Endothelial cell of umbilical vein (primary cell): ENCODE measurements at regions not wholly inside any gene's neighbourhood (a gene's known extent, or its start where the extent isn't known, plus 50 kb on each side); places are given as distances from the start of the nearest gene placed in this dataset.

Source experiments
- BruUV-seq: library from RNA; stranded (reverse); fragments of 400-500 nt; replicated peaks from 2 replicates; lab custom pipeline; 2021; lab: Mats Ljungman, UMichigan
- CTCF ChIA-PET: fragments of 300-600, 350-600 bp; sonication (Branson Sonifier 250); formaldehyde crosslinking; loops from one replicate; lab custom pipeline; 2021; ENCODE audit warnings: antibody characterized with exemption, inconsistent platforms; lab: Charles Lee
- POLR2A ChIA-PET: fragments of 300-600, 350-600 bp; sonication (Branson Sonifier 250); formaldehyde crosslinking; loops from one replicate; lab custom pipeline; 2021; ENCODE audit warnings: antibody characterized with exemption, inconsistent platforms; lab: Charles Lee
- DNase-seq: peaks from one replicate; pipeline ENCODE4 v3.0.0-alpha.2; 2011; ENCODE audit warnings: low read depth, low spot score
- FAIRE-seq: peaks from 2 replicates; lab custom pipeline; 2011; peaks lifted over from hg19 to GRCh38; lab: Jason Lieb, UNC
- H2AFZ ChIP-seq: 2 replicates; pipeline ENCODE4 v1.6.0; 2012; ENCODE audit warnings: low read depth, low read length, control low read depth, inconsistent platforms
- H3K27ac ChIP-seq: 2 replicates; pipeline ENCODE4 v1.5.1; 2011; ENCODE audit warnings: low read depth, mild to moderate bottlenecking, control low read depth, low read length, moderate library complexity; ENCODE audit not compliant: insufficient read depth
- H3K27me3 ChIP-seq, 2 experiments: 2 replicates each; pipeline versions ENCODE4 v1.6.0 to v1.6.1; 2011; ENCODE audit warnings: low read length in 2 of 2, mixed read lengths in 1 of 2; ENCODE audit not compliant: control insufficient read depth in 2 of 2, insufficient read depth in 2 of 2
- H3K36me3 ChIP-seq, 2 experiments: 2 replicates in 1 of 2; 3 replicates in 1 of 2; pipeline ENCODE4 v1.5.1; 2011; ENCODE audit warnings: low read length in 2 of 2, mild to moderate bottlenecking in 1 of 2, moderate library complexity in 1 of 2; ENCODE audit not compliant: control insufficient read depth in 2 of 2, insufficient read depth in 2 of 2; ENCODE audit errors: extremely low read depth in 1 of 2
- H3K4me1 ChIP-seq: 3 replicates; pipeline ENCODE4 v1.5.1; 2011; ENCODE audit warnings: mild to moderate bottlenecking, low read length; ENCODE audit not compliant: control insufficient read depth, insufficient read depth; ENCODE audit errors: extremely low read depth
- H3K4me2 ChIP-seq: 2 replicates; pipeline ENCODE4 v1.6.1; 2011; ENCODE audit warnings: low read length, control low read depth, mixed read lengths; ENCODE audit not compliant: insufficient read depth
- H3K4me3 ChIP-seq, 3 experiments: fragments of 200-600 bp in 1 of 3; sonication (generic), shearing (Covaris generic) in 1 of 3; replicated peaks in 1 of 3; 2 replicates each; pipeline ENCODE4 v1.5.1; 2011 to 2016; ENCODE audit warnings: control low read depth in 3 of 3, low read length in 3 of 3, mild to moderate bottlenecking in 2 of 3, inconsistent platforms in 1 of 3, low read depth in 1 of 3, moderate library complexity in 1 of 3; ENCODE audit not compliant: insufficient read depth in 1 of 3
- H3K79me2 ChIP-seq: 2 replicates; pipeline ENCODE4 v1.6.0; 2012; ENCODE audit warnings: low read length, inconsistent platforms; ENCODE audit not compliant: control insufficient read depth, insufficient read depth
- H3K9ac ChIP-seq: replicated peaks from 2 replicates; pipeline ENCODE3; 2011; ENCODE audit warnings: low read length, control low read depth; ENCODE audit not compliant: insufficient read depth; ENCODE audit errors: extremely low read depth
- H3K9me1 ChIP-seq: replicated peaks from 3 replicates; pipeline ENCODE4 v1.6.0; 2011; ENCODE audit warnings: mild to moderate bottlenecking, low read length; ENCODE audit not compliant: control insufficient read depth, insufficient read depth; ENCODE audit errors: extremely low read depth
- H3K9me3 ChIP-seq: replicated peaks from 2 replicates; pipeline ENCODE4 v1.5.1; 2012; ENCODE audit warnings: low read length, inconsistent platforms; ENCODE audit not compliant: control insufficient read depth, insufficient read depth
- H4K20me1 ChIP-seq: replicated peaks from 2 replicates; pipeline ENCODE3; 2011; ENCODE audit warnings: mild to moderate bottlenecking, low read length; ENCODE audit not compliant: control insufficient read depth, insufficient read depth; ENCODE audit errors: extremely low read depth
- CTCF ChIP-seq, 2 donors: IDR thresholded peaks; 1 replicate in 1 of 2; 2 replicates in 1 of 2; pipeline ENCODE4 v1.5.1; 2011; ENCODE audit warnings: low read length in 2 of 2, mild to moderate bottlenecking in 2 of 2, moderate library complexity in 2 of 2, control low read depth in 1 of 2, inconsistent platforms in 1 of 2, low read depth in 1 of 2; ENCODE audit not compliant: insufficient read depth in 1 of 2; ENCODE audit errors: extremely low read depth in 1 of 2
- EZH2 ChIP-seq: IDR thresholded peaks from 2 replicates; pipeline ENCODE4 v1.6.1; 2012; ENCODE audit warnings: borderline replicate concordance, low read depth, mild to moderate bottlenecking, moderate library complexity, low read length, inconsistent platforms; ENCODE audit not compliant: severe bottlenecking
- FOS ChIP-seq: IDR thresholded peaks from 2 replicates; pipeline ENCODE4 v1.6.1; 2011; ENCODE audit warnings: mild to moderate bottlenecking, low read length, moderate library complexity, borderline replicate concordance; ENCODE audit not compliant: insufficient read depth
- GATA2 ChIP-seq: IDR thresholded peaks from 2 replicates; pipeline ENCODE4 v1.7.0; 2011; ENCODE audit warnings: low read depth, mild to moderate bottlenecking, moderate library complexity, mixed read lengths, low read length; ENCODE audit not compliant: insufficient read length, insufficient read depth
- JUN ChIP-seq: IDR thresholded peaks from 2 replicates; pipeline ENCODE4 v1.6.1; 2011; ENCODE audit warnings: borderline replicate concordance, low read depth; ENCODE audit not compliant: insufficient read length, insufficient read depth
- MAX ChIP-seq: IDR thresholded peaks from 2 replicates; pipeline ENCODE4 v1.6.1; 2011; ENCODE audit not compliant: insufficient read depth, insufficient read length
- MYC ChIP-seq: IDR thresholded peaks from one replicate; pipeline ENCODE4 v1.6.1; 2011; ENCODE audit warnings: mild to moderate bottlenecking, low read depth, low read length
- POLR2A ChIP-seq: IDR thresholded peaks from 2 replicates; pipeline ENCODE4 v1.6.1; 2012; ENCODE audit warnings: low read depth, mild to moderate bottlenecking, control low read depth, low read length
- POLR2AphosphoS5 ChIP-seq: IDR thresholded peaks from 2 replicates; pipeline ENCODE4 v1.6.1; 2012; ENCODE audit warnings: low read depth, mild to moderate bottlenecking, control low read depth, low read length, moderate library complexity; ENCODE audit not compliant: insufficient read depth
- dilution Hi-C: fragments of 300-500 bp; cut with MboI; formaldehyde crosslinking; loops from one replicate; pipeline ENCODE4 v1.15.0; 2019; ENCODE audit warnings: low sequenced_read_pairs; ENCODE audit not compliant: extremely low pct_ligation_motif_present
- intact Hi-C: fragments of 100-400 bp; cut with micrococcal nuclease; formaldehyde crosslinking; loops from one replicate; pipeline ENCODE4 v1.10.0; 2022

GRCh38 chr5:18037718-18038117 is 403.5 kb downstream of the TAF11L14 start:
- Histone ChIP-seq H3K9me1 (no peaks in the 10 kb centered on the region), H2AFZ (no peak overlapping the region), H3K9ac (no peak overlapping the region), H3K4me3 (no peak overlapping the region), H3K4me2 (no peak overlapping the region), H4K20me1 (no peaks in the 10 kb centered on the region), H3K9me3 (no peaks in the 10 kb centered on the region), H3K36me3 (no peaks in the 10 kb centered on the region), H3K4me1 (no peaks in the 10 kb centered on the region), H3K79me2 (no peaks in the 10 kb centered on the region), H3K27ac (no peak overlapping the region), H3K27me3 (no peaks in the 10 kb centered on the region)
- FAIRE-seq (no peak), DNase-seq (no peak)
- dilution Hi-C loops (no loop called here), intact Hi-C loops (no loop called here)
- BruUV-seq = no TSS peak
- ChIA-PET CTCF (no interaction called here), POLR2A (no interaction called here)
- TF ChIP-seq POLR2AphosphoS5 (no peak), FOS (no peak), EZH2 (no peak), MYC (no peak), POLR2A (no peak), GATA2 (no peak), JUN (no peak), MAX (no peak), CTCF (IDR thresholded peaks at IDR 0.05; ENCODE audit: extremely low read depth in 1 of 2, insufficient read depth in 1 of 2, low read depth in 1 of 2, low read length in 2 of 2) (no peak)
